GM12875 (cell line): ENCODE measurements at regions not wholly inside any gene's neighbourhood (a gene's known extent, or its start where the extent isn't known, plus 50 kb on each side); places are given as distances from the start of the nearest gene placed in this dataset.
"Not testable (repeated sequence)": the region's sequence is repeated elsewhere in the genome, so short reads cannot be mapped to it uniquely, and the experiment has no call there.

Experiments used
- H3K4me3 ChIP-seq: one replicate; pipeline ENCODE4 v1.5.1; 2011; ENCODE audit warnings: low read depth, low read length, control low read depth
- CTCF ChIP-seq: IDR thresholded peaks from 2 replicates; pipeline ENCODE4 v1.5.1; 2011; ENCODE audit warnings: low read depth, mild to moderate bottlenecking, control low read depth, inconsistent platforms, low read length, moderate library complexity, borderline replicate concordance; ENCODE audit not compliant: insufficient read depth

- H3K4me3 ChIP-seq: not testable (repeated sequence)
Observed at GRCh38 chr2:89154247-89154682, 462.8 kb downstream of the RPIA start.

GRCh38 chr2:89160306-89160705, 468.8 kb downstream of the RPIA start:
- TF ChIP-seq CTCF: peak; percentile 9; the same call in 1 of the 2 replicates

GRCh38 chr2:89161626-89162025, 470.2 kb downstream of the RPIA start:
- not testable (repeated sequence) for H3K4me3 ChIP-seq

More at GRCh38 chr2:89160306-89160705, 468.8 kb downstream of the RPIA start:
- H3K4me3 ChIP-seq: not testable (repeated sequence)

GRCh38 chr2:89170506-89171173, 479.2 kb downstream of the RPIA start:
- not testable (repeated sequence) for H3K4me3 ChIP-seq

GRCh38 chr2:89171174-89171519, 479.7 kb downstream of the RPIA start:
- H3K4me3 ChIP-seq: not testable (repeated sequence)

GRCh38 chr2:89177004-89177403, 485.5 kb downstream of the RPIA start:
- not testable (repeated sequence) for H3K4me3 ChIP-seq

- not testable (repeated sequence) for H3K4me3 ChIP-seq
Observed at GRCh38 chr2:89182221-89182620, 490.7 kb downstream of the RPIA start.

GRCh38 chr2:89184746-89185145, 493.3 kb downstream of the RPIA start:
- not testable (repeated sequence) for H3K4me3 ChIP-seq

- not testable (repeated sequence) for H3K4me3 ChIP-seq
Observed at GRCh38 chr2:89195636-89196251, 504.3 kb downstream of the RPIA start.

- not testable (repeated sequence) for H3K4me3 ChIP-seq
Observed at GRCh38 chr2:89196719-89197118, 505.2 kb downstream of the RPIA start.

GRCh38 chr2:89198026-89198425, 506.6 kb downstream of the RPIA start:
- H3K4me3 ChIP-seq: not testable (repeated sequence)

- H3K4me3 ChIP-seq: not testable (repeated sequence)
Observed at GRCh38 chr2:89199453-89200246, 508.2 kb downstream of the RPIA start.

- not testable (repeated sequence) for H3K4me3 ChIP-seq
Observed at GRCh38 chr2:89200247-89200527, 508.7 kb downstream of the RPIA start.

GRCh38 chr2:89202518-89202917, 511.0 kb downstream of the RPIA start:
- not testable (repeated sequence) for H3K4me3 ChIP-seq

GRCh38 chr2:89205153-89205552, 513.7 kb downstream of the RPIA start:
- peak; percentile 56; the same call in 1 of the 2 replicates for TF ChIP-seq CTCF
- H3K4me3 ChIP-seq: not testable (repeated sequence)

GRCh38 chr2:89208144-89208932, 516.9 kb downstream of the RPIA start:
- not testable (repeated sequence) for H3K4me3 ChIP-seq
